Gastrocnemius medialis (tissue), 4 donors: ENCODE measurements at regions not wholly inside any gene's neighbourhood (a gene's known extent, or its start where the extent isn't known, plus 50 kb on each side); places are given as distances from the start of the nearest gene placed in this dataset.

ENCODE experiments used
- CTCF ChIP-seq, 5 experiments: fragments of 450-650 bp in 3 of 5; fragments of 200-600 bp in 2 of 5; sonication (generic) in 2 of 5; IDR thresholded peaks in 4 of 5; conservative IDR thresholded peaks in 1 of 5; 1 replicate in 4 of 5; 2 replicates in 1 of 5; pipeline ENCODE4 v1.5.1; 2016 to 2019; ENCODE audit warnings: antibody characterized with exemption in 5 of 5, mild to moderate bottlenecking in 3 of 5, moderate library complexity in 3 of 5
- POLR2A ChIP-seq, 2 donors: fragments of 450-650 bp; IDR thresholded peaks; one replicate each; pipeline ENCODE4 v1.6.1; 2017; ENCODE audit warnings: antibody characterized with exemption in 2 of 2, mild to moderate bottlenecking in 2 of 2, moderate library complexity in 2 of 2

- TF ChIP-seq CTCF (IDR thresholded peaks at IDR 0.05 in 4 of 5, conservative IDR thresholded peaks at IDR 0.05 in 1 of 5) (no peak), POLR2A (IDR thresholded peaks at IDR 0.05) (no peak)
Observed at GRCh38 chr2:226461981-226462380, 337.6 kb downstream of the IRS1 start.
